Small intestine (tissue), 7 donors: ENCODE measurements at regions not wholly inside any gene's neighbourhood (a gene's known extent, or its start where the extent isn't known, plus 50 kb on each side); places are given as distances from the start of the nearest gene placed in this dataset.

Experiments
- DNase-seq, 2 donors: peaks; one replicate each; pipeline versions ENCODE4 v3.0.0 to v3.0.0-alpha.2; 2013
- FAIRE-seq: peaks from 2 replicates; lab custom pipeline; 2012; peaks lifted over from hg19 to GRCh38; lab: Jason Lieb, UNC
- H3K27ac ChIP-seq, 3 donors: one replicate each; pipeline ENCODE4 v1.5.1; 2013; ENCODE audit warnings: low read length in 2 of 3, mild to moderate bottlenecking in 2 of 3, control low read depth in 1 of 3, inconsistent platforms in 1 of 3, low read depth in 1 of 3, moderate library complexity in 1 of 3
- H3K27me3 ChIP-seq, 3 donors: one replicate each; pipeline ENCODE4 v1.6.1; 2013; ENCODE audit warnings: low read length in 3 of 3, inconsistent platforms in 1 of 3; ENCODE audit not compliant: control insufficient read depth in 3 of 3, insufficient read depth in 3 of 3
- H3K36me3 ChIP-seq, 3 donors: one replicate each; pipeline ENCODE4 v1.6.1; 2013; ENCODE audit warnings: low read length in 3 of 3, inconsistent platforms in 1 of 3, low read depth in 1 of 3, mild to moderate bottlenecking in 1 of 3, moderate library complexity in 1 of 3; ENCODE audit not compliant: control insufficient read depth in 3 of 3, insufficient read depth in 2 of 3
- H3K4me1 ChIP-seq, 3 donors: one replicate each; pipeline ENCODE4 v1.6.1; 2013; ENCODE audit warnings: low read length in 2 of 3, inconsistent platforms in 1 of 3, low read depth in 1 of 3, mild to moderate bottlenecking in 1 of 3, moderate library complexity in 1 of 3; ENCODE audit not compliant: control insufficient read depth in 3 of 3, insufficient read depth in 2 of 3
- H3K4me3 ChIP-seq, 3 donors: one replicate each; pipeline ENCODE4 v1.5.1; 2013; ENCODE audit warnings: low read length in 3 of 3, control low read depth in 1 of 3, inconsistent platforms in 1 of 3, low read depth in 1 of 3, mild to moderate bottlenecking in 1 of 3, moderate library complexity in 1 of 3
- H3K9me3 ChIP-seq, 2 donors: one replicate each; pipeline ENCODE4 v1.6.1; 2013; ENCODE audit warnings: low read depth in 1 of 2, low read length in 1 of 2; ENCODE audit not compliant: control insufficient read depth in 2 of 2, insufficient read depth in 1 of 2
- WGBS, 3 donors: extraction: QIAGEN DNeasy Blood & Tissue Kit; methylation state at CpG; one replicate each; pipeline ENCODE4 v1.1.7; 2013; 5-methylcytosine and 5-hydroxymethylcytosine counted together
- donor health status: healthy with polysubstance abuse.
- donor health status: control.
- donor health status: control.
- donor health status: Bipolar disorder and iron deficiency.
- donor health status: healthy.

- WGBS, 3 donors: 86 to 97% (median 91%) methylated on average over 3 of the region's 3 CpGs
- no peak for DNase-seq
- Histone ChIP-seq H3K4me3 (no peak overlapping the region), H3K9me3 (no peaks in the 10 kb centered on the region), H3K4me1 (peaks cover 0 to 4% (median 0%) of the 10 kb centered on the region in 3 donors), H3K27ac (no peak overlapping the region), H3K36me3 (peaks cover 0 to 2% (median 0%) of the 10 kb centered on the region in 3 donors), H3K27me3 (no peaks in the 10 kb centered on the region)
- no peak for FAIRE-seq
Measured at GRCh38 chr17:63139356-63139755, 173.3 kb downstream of the TANC2 start.

- Histone ChIP-seq H3K9me3 (no peaks in the 10 kb centered on the region), H3K36me3 (no peaks in the 10 kb centered on the region), H3K27ac (no peak overlapping the region), H3K4me1 (peaks cover 0 to 4% (median 0%) of the 10 kb centered on the region in 3 donors), H3K4me3 (no peak overlapping the region), H3K27me3 (no peaks in the 10 kb centered on the region)
- FAIRE-seq: no peak
- peak; percentile 33 to 37 for DNase-seq
- WGBS, 3 donors: 0 to 7% (median 4%) methylated on average over 1 of the region's 1 CpG
Measured at GRCh38 chr17:63140255-63140654, 174.2 kb downstream of the TANC2 start.

GRCh38 chr17:63142836-63143235 is 176.8 kb downstream of the TANC2 start:
- no peaks in the 10 kb centered on the region for H3K9me3 ChIP-seq
- H3K4me1 ChIP-seq: peaks cover 0 to 4% (median 0%) of the 10 kb centered on the region in 3 donors
- FAIRE-seq (no peak), DNase-seq (no peak)
- no peaks in the 10 kb centered on the region for H3K36me3 ChIP-seq
- H3K27me3 ChIP-seq: no peaks in the 10 kb centered on the region
- no peak overlapping the region for H3K4me3 ChIP-seq
- 92 to 100% (median 95%) methylated on average over 1 of the region's 1 CpG for WGBS, 3 donors
- no peak overlapping the region for H3K27ac ChIP-seq

GRCh38 chr17:63150490-63150889 is 184.5 kb downstream of the TANC2 start:
- Histone ChIP-seq H3K36me3 (no peaks in the 10 kb centered on the region), H3K9me3 (no peaks in the 10 kb centered on the region), H3K27ac (no peak overlapping the region), H3K4me3 (no peak overlapping the region), H3K27me3 (no peaks in the 10 kb centered on the region), H3K4me1 (no peaks in the 10 kb centered on the region)
- FAIRE-seq: no peak
- WGBS, 3 donors: 84 to 86% (median 86%) methylated on average over 1 of the region's 1 CpG
- no peak for DNase-seq

GRCh38 chr17:63150994-63151464 is 185.0 kb downstream of the TANC2 start:
- H3K9me3 ChIP-seq: no peaks in the 10 kb centered on the region
- 56 to 86% (median 84%) methylated on average over 4 of the region's 4 CpGs for WGBS, 3 donors
- peak overlapping the region in 1 of 3 donors; percentile 57 for H3K27ac ChIP-seq
- no peak for DNase-seq
- no peaks in the 10 kb centered on the region for H3K36me3 ChIP-seq
- FAIRE-seq: no peak
- H3K4me3 ChIP-seq: peak overlapping the region in 1 of 3 donors; percentile 11
- no peaks in the 10 kb centered on the region for H3K4me1 ChIP-seq
- H3K27me3 ChIP-seq: no peaks in the 10 kb centered on the region

GRCh38 chr17:63151941-63152523 is 186.0 kb downstream of the TANC2 start:
- WGBS, 3 donors: 58 to 65% (median 61%) methylated on average over 4 of the region's 4 CpGs
- Histone ChIP-seq H3K27me3 (no peaks in the 10 kb centered on the region), H3K4me1 (no peaks in the 10 kb centered on the region), H3K9me3 (no peaks in the 10 kb centered on the region), H3K4me3 (no peak overlapping the region), H3K27ac (no peak overlapping the region), H3K36me3 (no peaks in the 10 kb centered on the region)
- DNase-seq (no peak), FAIRE-seq (no peak)

- H3K27ac ChIP-seq: no peak overlapping the region
- H3K4me1 ChIP-seq: no peaks in the 10 kb centered on the region
- DNase-seq (no peak), FAIRE-seq (no peak)
- H3K27me3 ChIP-seq: no peaks in the 10 kb centered on the region
- H3K4me3 ChIP-seq: no peak overlapping the region
- WGBS, 3 donors: 70 to 88% (median 70%) methylated on average over 1 of the region's 1 CpG
- no peaks in the 10 kb centered on the region for H3K9me3 ChIP-seq
- H3K36me3 ChIP-seq: no peaks in the 10 kb centered on the region
Measured at GRCh38 chr17:63153488-63153887, 187.5 kb downstream of the TANC2 start.

GRCh38 chr17:63154586-63155244 is 188.7 kb downstream of the TANC2 start:
- no peaks in the 10 kb centered on the region for H3K9me3 ChIP-seq
- FAIRE-seq (no peak), DNase-seq (no peak)
- no peaks in the 10 kb centered on the region for H3K36me3 ChIP-seq
- 85 to 96% (median 92%) methylated on average over 1 of the region's 1 CpG for WGBS, 3 donors
- no peaks in the 10 kb centered on the region for H3K27me3 ChIP-seq
- H3K4me1 ChIP-seq: no peaks in the 10 kb centered on the region
- H3K27ac ChIP-seq: no peak overlapping the region
- no peak overlapping the region for H3K4me3 ChIP-seq
